Activated CD4-positive, alpha-beta T cell treated with anti-CD3 and anti-CD28 coated beads, Interleukin-2, Interleukin-4, amounts not matched to agents 100 ng/mL and 50 ng/mL, durations not matched to agents 16 hours and 8 hours (primary cell): ENCODE measurements at regions not wholly inside any gene's neighbourhood (a gene's known extent, or its start where the extent isn't known, plus 50 kb on each side); places are given as distances from the start of the nearest gene placed in this dataset.

ENCODE experiments used
- DNase-seq: peaks from one replicate; pipeline ENCODE4 v3.0.0-alpha.2; 2020; ENCODE audit warnings: low spot score

GRCh38 chr12:38969706-38970105 lies 64.3 kb upstream of the CPNE8 start:
- DNase-seq = no peak

GRCh38 chr12:38961683-38962082 lies 56.3 kb upstream of the CPNE8 start:
- DNase-seq = no peak

GRCh38 chr12:38961012-38961411 lies 55.6 kb upstream of the CPNE8 start:
- DNase-seq = no peak

- DNase-seq = no peak
These were observed 50.9 kb upstream of the CPNE8 start for GRCh38 chr12:38956337-38956736.
